PC-9 (cell line): ENCODE measurements at regions not wholly inside any gene's neighbourhood (a gene's known extent, or its start where the extent isn't known, plus 50 kb on each side); places are given as distances from the start of the nearest gene placed in this dataset.

Source experiments
- BruUV-seq: library from RNA; stranded (reverse); fragments of 400-500 nt; replicated peaks from 2 replicates; lab custom pipeline; 2021; lab: Mats Ljungman, UMichigan
- CTCF ChIA-PET: fragments of 300-600 bp; sonication (Branson Sonifier 250); formaldehyde crosslinking; loops from one replicate; lab custom pipeline; 2022; ENCODE audit warnings: antibody characterized with exemption; lab: Charles Lee
- POLR2A ChIA-PET: fragments of 300-600 bp; sonication (Branson Sonifier 250); formaldehyde crosslinking; loops from one replicate; lab custom pipeline; 2022; ENCODE audit warnings: antibody characterized with exemption; ENCODE audit not compliant: unreplicated experiment; lab: Charles Lee
- DNase-seq, 2 experiments: peaks; one replicate each; pipeline versions ENCODE4 v3.0.0 to v3.0.0-alpha.2; 2015 to 2022; ENCODE audit warnings: mixed read lengths in 1 of 2
- H2AFZ ChIP-seq: fragments of 200-600 bp; sonication (generic); 2 replicates; pipeline ENCODE4 v1.8.1; 2017; ENCODE audit warnings: antibody characterized with exemption
- H3F3A ChIP-seq: fragments of 200-600 bp; sonication (generic); 2 replicates; pipeline ENCODE4 v1.8.1; 2017; ENCODE audit warnings: antibody characterized with exemption, mild to moderate bottlenecking, low read depth; ENCODE audit not compliant: insufficient read depth
- H3K27ac ChIP-seq: fragments of 200-600 bp; sonication (generic); 2 replicates; pipeline ENCODE4 v1.6.1; 2016; ENCODE audit warnings: mixed run types
- H3K27me3 ChIP-seq: fragments of 200-600 bp; sonication (generic); 2 replicates; pipeline ENCODE4 v1.6.1; 2016; ENCODE audit warnings: low read depth, mixed run types; ENCODE audit not compliant: insufficient read depth
- H3K36me3 ChIP-seq: fragments of 200-600 bp; sonication (generic); 2 replicates; pipeline ENCODE4 v1.6.1; 2016; ENCODE audit warnings: low read depth, mixed run types
- H3K4me1 ChIP-seq: fragments of 200-600 bp; sonication (generic); replicated peaks from 2 replicates; pipeline ENCODE4 v1.6.1; 2016; ENCODE audit warnings: mixed run types; ENCODE audit not compliant: insufficient read depth
- H3K4me2 ChIP-seq: fragments of 200-600 bp; sonication (generic); 2 replicates; pipeline ENCODE4 v1.6.1; 2017; ENCODE audit warnings: mixed run types
- H3K4me3 ChIP-seq: fragments of 200-600 bp; sonication (generic); 2 replicates; pipeline ENCODE4 v1.6.1; 2016; ENCODE audit warnings: mixed run types
- H3K79me2 ChIP-seq: fragments of 200-600 bp; sonication (generic); 2 replicates; pipeline ENCODE4 v1.6.1; 2017; ENCODE audit warnings: low read depth, mixed run types
- H3K9me2 ChIP-seq: fragments of 200-600 bp; sonication (generic); 2 replicates; pipeline ENCODE4 v1.8.1; 2017; ENCODE audit warnings: mild to moderate bottlenecking; ENCODE audit not compliant: insufficient read depth
- H3K9me3 ChIP-seq: fragments of 200-600 bp; sonication (generic); 2 replicates; pipeline ENCODE4 v1.8.1; 2016; ENCODE audit warnings: low read depth; ENCODE audit not compliant: insufficient read depth
- H4K20me1 ChIP-seq: fragments of 200-600 bp; sonication (generic); 2 replicates; pipeline ENCODE4 v1.8.1; 2017; ENCODE audit not compliant: insufficient read depth
- CTCF ChIP-seq: fragments of 200-600 bp; sonication (generic); conservative IDR thresholded peaks from 2 replicates; pipeline ENCODE4 v1.6.1; 2017; ENCODE audit warnings: mixed run types, antibody characterized with exemption, mild to moderate bottlenecking, moderate library complexity
- EZH2 ChIP-seq: fragments of 200-600 bp; sonication (generic); IDR thresholded peaks from 2 replicates; pipeline ENCODE4 v1.8.0; 2017; ENCODE audit warnings: antibody characterized with exemption, low read depth
- intact Hi-C: fragments of 100-400 bp; cut with micrococcal nuclease; formaldehyde crosslinking; loops from one replicate; pipeline ENCODE4 v1.10.0; 2022; ENCODE audit not compliant: unreplicated experiment

- no peaks in the 10 kb centered on the region for H3K79me2 ChIP-seq
- H3K27ac ChIP-seq, result no peak overlapping the region
- intact Hi-C loops, result no loop called here
- H3K9me2 ChIP-seq, result no peaks in the 10 kb centered on the region
- no peak for DNase-seq
- no peak overlapping the region for H2AFZ ChIP-seq
- H3K9me3 ChIP-seq, result no peaks in the 10 kb centered on the region
- BruUV-seq, result no TSS peak
- no peaks in the 10 kb centered on the region; the same call in 1 of the 2 replicates for H4K20me1 ChIP-seq
- ChIA-PET POLR2A (no interaction called here), CTCF (no interaction called here)
- no peaks in the 10 kb centered on the region for H3F3A ChIP-seq
- no peak overlapping the region for H3K4me3 ChIP-seq
- TF ChIP-seq CTCF (no peak), EZH2 (no peak)
- H3K4me2 ChIP-seq, result no peak overlapping the region
- H3K4me1 ChIP-seq, result no peaks in the 10 kb centered on the region
- no peaks in the 10 kb centered on the region for H3K27me3 ChIP-seq
- H3K36me3 ChIP-seq, result no peaks in the 10 kb centered on the region
Observed at GRCh38 chr11:79990141-79990540, 549.3 kb upstream of the TENM4 start.

GRCh38 chr11:79982185-79982584 lies 541.4 kb upstream of the TENM4 start:
- Histone ChIP-seq H3K36me3 (no peaks in the 10 kb centered on the region), H4K20me1 (no peaks in the 10 kb centered on the region), H3K4me3 (no peak overlapping the region), H3F3A (no peaks in the 10 kb centered on the region), H3K9me2 (no peaks in the 10 kb centered on the region), H3K27ac (no peak overlapping the region), H2AFZ (no peak overlapping the region), H3K4me1 (no peaks in the 10 kb centered on the region), H3K27me3 (no peaks in the 10 kb centered on the region), H3K9me3 (no peaks in the 10 kb centered on the region), H3K79me2 (no peaks in the 10 kb centered on the region), H3K4me2 (no peak overlapping the region)
- ChIA-PET POLR2A (no interaction called here), CTCF (no interaction called here)
- intact Hi-C loops, result no loop called here
- DNase-seq, result no peak
- TF ChIP-seq EZH2 (no peak), CTCF (no peak)
- BruUV-seq, result no TSS peak

GRCh38 chr11:79980916-79981315 lies 540.1 kb upstream of the TENM4 start:
- H3K4me3 ChIP-seq, result no peak overlapping the region
- H3K27me3 ChIP-seq, result no peaks in the 10 kb centered on the region
- H3K9me2 ChIP-seq, result no peaks in the 10 kb centered on the region
- H3K9me3 ChIP-seq, result no peaks in the 10 kb centered on the region
- ChIA-PET POLR2A (no interaction called here), CTCF (no interaction called here)
- TF ChIP-seq CTCF, result no peak
- no peak for TF ChIP-seq EZH2
- no peaks in the 10 kb centered on the region for H3F3A ChIP-seq
- no peaks in the 10 kb centered on the region for H3K4me1 ChIP-seq
- no peaks in the 10 kb centered on the region for H4K20me1 ChIP-seq
- H3K4me2 ChIP-seq, result no peak overlapping the region
- BruUV-seq, result no TSS peak
- no peak for DNase-seq
- no peak overlapping the region for H3K27ac ChIP-seq
- H2AFZ ChIP-seq, result no peak overlapping the region
- H3K79me2 ChIP-seq, result no peaks in the 10 kb centered on the region
- no peaks in the 10 kb centered on the region for H3K36me3 ChIP-seq
- intact Hi-C loops, result no loop called here
